Vagina (tissue), 2 donors: ENCODE measurements at regions not wholly inside any gene's neighbourhood (a gene's known extent, or its start where the extent isn't known, plus 50 kb on each side); places are given as distances from the start of the nearest gene placed in this dataset.

ENCODE experiments used
- POLR2A ChIP-seq, 2 donors: fragments of 450-650 bp; IDR thresholded peaks; one replicate each; pipeline ENCODE4 v1.6.1; 2017; ENCODE audit warnings: antibody characterized with exemption in 2 of 2, mild to moderate bottlenecking in 2 of 2, moderate library complexity in 2 of 2
- TF ChIP-seq, protein P1 (sequence below), 3 experiments: fragments of 450-650 bp in 2 of 3; fragments of 200-600 bp in 1 of 3; sonication (generic) in 1 of 3; IDR thresholded peaks; one replicate each; pipeline ENCODE4 v1.5.1; 2017 to 2019; ENCODE audit warnings: antibody characterized with exemption in 3 of 3, mild to moderate bottlenecking in 2 of 3, moderate library complexity in 2 of 3

DNA sequence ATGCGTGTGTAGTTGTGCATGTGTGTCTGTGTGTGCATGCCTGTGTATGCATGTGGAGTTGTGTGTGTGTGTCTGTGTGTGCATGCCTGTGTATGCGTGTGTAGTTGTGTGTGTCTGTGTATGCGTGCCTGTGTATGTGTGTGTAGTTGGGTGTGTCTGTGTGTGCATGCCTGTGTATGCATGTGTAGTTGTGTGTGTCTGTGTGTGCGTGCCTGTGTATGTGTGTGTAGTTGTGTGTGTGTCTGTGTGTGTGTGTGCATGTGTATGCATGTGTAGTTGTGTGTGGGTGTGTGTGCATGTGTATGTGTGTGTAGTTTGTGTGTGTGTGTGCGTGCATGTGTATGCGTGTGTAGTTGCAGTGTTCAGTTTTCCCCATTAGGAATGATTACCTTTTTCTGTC is 162.0 kb downstream of the URB2 start:
- TF ChIP-seq, protein P1, sequence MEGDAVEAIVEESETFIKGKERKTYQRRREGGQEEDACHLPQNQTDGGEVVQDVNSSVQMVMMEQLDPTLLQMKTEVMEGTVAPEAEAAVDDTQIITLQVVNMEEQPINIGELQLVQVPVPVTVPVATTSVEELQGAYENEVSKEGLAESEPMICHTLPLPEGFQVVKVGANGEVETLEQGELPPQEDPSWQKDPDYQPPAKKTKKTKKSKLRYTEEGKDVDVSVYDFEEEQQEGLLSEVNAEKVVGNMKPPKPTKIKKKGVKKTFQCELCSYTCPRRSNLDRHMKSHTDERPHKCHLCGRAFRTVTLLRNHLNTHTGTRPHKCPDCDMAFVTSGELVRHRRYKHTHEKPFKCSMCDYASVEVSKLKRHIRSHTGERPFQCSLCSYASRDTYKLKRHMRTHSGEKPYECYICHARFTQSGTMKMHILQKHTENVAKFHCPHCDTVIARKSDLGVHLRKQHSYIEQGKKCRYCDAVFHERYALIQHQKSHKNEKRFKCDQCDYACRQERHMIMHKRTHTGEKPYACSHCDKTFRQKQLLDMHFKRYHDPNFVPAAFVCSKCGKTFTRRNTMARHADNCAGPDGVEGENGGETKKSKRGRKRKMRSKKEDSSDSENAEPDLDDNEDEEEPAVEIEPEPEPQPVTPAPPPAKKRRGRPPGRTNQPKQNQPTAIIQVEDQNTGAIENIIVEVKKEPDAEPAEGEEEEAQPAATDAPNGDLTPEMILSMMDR (IDR thresholded peaks at IDR 0.05) = no peak
- TF ChIP-seq POLR2A (IDR thresholded peaks at IDR 0.05) = no peak
